ENCODE measurements at regions not wholly inside any gene's neighbourhood (a gene's known extent, or its start where the extent isn't known, plus 50 kb on each side); places are given as distances from the start of the nearest gene placed in this dataset.
"Not testable (repeated sequence)": the region's sequence is repeated elsewhere in the genome, so short reads cannot be mapped to it uniquely, and the experiment has no call there.

DNA sequence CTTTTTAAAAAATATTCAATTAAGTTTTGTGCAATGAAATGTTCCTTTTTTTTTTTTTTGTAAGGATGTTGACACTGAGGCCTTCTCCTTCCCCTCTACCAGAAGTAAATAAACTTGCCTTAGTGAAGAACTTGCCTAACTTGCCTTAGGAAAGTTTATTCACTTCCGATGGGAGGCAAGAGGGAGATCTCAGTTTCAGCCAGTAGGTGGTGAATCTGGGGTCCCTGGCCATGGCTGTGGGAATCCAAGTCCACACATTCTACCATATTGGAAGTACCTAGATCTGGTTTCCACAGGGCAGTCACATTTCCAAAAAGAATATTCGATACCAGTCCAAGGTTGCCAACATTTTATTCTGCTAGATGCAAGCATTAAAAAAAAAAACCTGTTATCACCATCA is 270.9 kb downstream of the CCSER2 start:
- TF ChIP-seq, protein P1, sequence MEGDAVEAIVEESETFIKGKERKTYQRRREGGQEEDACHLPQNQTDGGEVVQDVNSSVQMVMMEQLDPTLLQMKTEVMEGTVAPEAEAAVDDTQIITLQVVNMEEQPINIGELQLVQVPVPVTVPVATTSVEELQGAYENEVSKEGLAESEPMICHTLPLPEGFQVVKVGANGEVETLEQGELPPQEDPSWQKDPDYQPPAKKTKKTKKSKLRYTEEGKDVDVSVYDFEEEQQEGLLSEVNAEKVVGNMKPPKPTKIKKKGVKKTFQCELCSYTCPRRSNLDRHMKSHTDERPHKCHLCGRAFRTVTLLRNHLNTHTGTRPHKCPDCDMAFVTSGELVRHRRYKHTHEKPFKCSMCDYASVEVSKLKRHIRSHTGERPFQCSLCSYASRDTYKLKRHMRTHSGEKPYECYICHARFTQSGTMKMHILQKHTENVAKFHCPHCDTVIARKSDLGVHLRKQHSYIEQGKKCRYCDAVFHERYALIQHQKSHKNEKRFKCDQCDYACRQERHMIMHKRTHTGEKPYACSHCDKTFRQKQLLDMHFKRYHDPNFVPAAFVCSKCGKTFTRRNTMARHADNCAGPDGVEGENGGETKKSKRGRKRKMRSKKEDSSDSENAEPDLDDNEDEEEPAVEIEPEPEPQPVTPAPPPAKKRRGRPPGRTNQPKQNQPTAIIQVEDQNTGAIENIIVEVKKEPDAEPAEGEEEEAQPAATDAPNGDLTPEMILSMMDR (IDR thresholded peaks at IDR 0.05; ENCODE audit: low read depth, low read length) = no peak
- TF ChIP-seq, protein P2, sequence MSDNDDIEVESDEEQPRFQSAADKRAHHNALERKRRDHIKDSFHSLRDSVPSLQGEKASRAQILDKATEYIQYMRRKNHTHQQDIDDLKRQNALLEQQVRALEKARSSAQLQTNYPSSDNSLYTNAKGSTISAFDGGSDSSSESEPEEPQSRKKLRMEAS (IDR thresholded peaks at IDR 0.05; ENCODE audit: low read depth, low read length) = no peak
- TF ChIP-seq MYC (IDR thresholded peaks at IDR 0.05; ENCODE audit: low read depth, low read length) = no peak
- TF ChIP-seq POLR2A (IDR thresholded peaks at IDR 0.05; ENCODE audit: extremely low read depth, insufficient read length) = no peak
- no peak overlapping the region for H3K4me3 ChIP-seq (ENCODE audit: low read depth, low read length)
- no peak for DNase-seq (ENCODE audit: low read depth)

DNA sequence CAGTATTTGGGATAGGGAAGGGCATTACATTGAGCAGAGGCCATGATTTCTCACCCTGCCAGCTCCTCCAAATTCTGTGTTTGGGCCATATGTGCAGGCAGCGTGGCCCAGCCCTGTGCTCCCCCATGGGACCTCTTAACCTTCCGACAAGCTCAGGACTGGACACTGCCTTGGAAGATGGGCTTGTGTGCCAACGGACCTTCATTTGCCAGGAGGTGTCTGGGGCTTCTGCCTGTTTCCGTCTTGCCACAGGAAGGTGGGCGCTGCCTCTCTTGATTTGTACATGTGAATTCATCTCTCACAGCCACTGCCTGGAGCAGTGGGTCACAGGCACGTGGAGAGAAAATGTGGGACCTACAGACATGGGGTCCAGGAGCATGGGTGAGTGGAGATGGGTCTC is 272.6 kb downstream of the CCSER2 start:
- no peak for DNase-seq (ENCODE audit: low read depth)
- no peak overlapping the region for H3K4me3 ChIP-seq (ENCODE audit: low read depth, low read length)
- TF ChIP-seq POLR2A (IDR thresholded peaks at IDR 0.05; ENCODE audit: extremely low read depth, insufficient read length) (no peak), MYC (IDR thresholded peaks at IDR 0.05; ENCODE audit: low read depth, low read length) (no peak)
- TF ChIP-seq, protein P1 (IDR thresholded peaks at IDR 0.05; ENCODE audit: low read depth, low read length) = no peak
- TF ChIP-seq, protein P2 (IDR thresholded peaks at IDR 0.05; ENCODE audit: low read depth, low read length) = no peak

DNA sequence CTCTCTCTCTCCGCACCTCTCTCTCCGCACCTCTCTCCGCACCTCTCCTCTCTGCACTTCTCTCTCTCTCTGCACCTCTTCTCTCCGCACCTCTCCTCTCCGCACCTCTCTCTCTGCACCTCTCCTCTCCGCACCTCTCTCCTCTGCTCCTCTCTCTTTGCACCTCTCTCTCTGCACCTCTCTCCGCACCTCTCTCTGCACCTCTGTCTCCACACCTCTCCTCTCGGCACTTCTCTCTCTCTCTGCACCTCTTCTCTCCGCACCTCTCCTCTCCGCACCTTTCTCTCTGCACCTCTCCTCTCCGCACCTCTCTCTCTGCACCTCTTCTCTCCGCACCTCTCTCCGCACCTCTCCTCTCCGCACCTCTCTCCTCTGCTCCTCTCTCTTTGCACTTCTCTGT is 274.2 kb downstream of the CCSER2 start:
- not testable (repeated sequence) for H3K4me3 ChIP-seq (ENCODE audit: low read depth, low read length); DNase-seq (ENCODE audit: low read depth)

DNA sequence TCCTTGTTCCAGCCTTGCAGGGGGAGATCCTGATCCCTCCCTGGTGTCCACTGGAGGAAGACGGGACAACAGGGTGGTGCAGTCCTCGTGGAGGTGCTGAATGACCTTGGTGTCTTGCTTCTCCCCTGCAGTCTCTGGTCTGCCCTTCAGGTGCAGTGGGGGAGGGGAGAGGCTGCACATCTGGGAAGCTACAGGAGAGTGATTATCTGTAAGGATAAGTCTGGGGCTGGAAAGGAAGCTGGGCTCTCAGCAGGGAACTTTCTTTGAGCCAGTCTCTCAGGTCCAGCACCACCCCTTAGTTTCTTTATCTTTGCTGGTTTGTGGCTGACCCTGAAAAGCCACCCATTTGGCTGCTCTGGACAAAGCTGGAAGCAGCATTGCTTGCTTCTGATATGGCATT is 275.6 kb downstream of the CCSER2 start:
- H3K4me3 ChIP-seq (ENCODE audit: low read depth, low read length) = no peak overlapping the region
- no peak for DNase-seq (ENCODE audit: low read depth)
- TF ChIP-seq MYC (IDR thresholded peaks at IDR 0.05; ENCODE audit: low read depth, low read length) (no peak), POLR2A (IDR thresholded peaks at IDR 0.05; ENCODE audit: extremely low read depth, insufficient read length) (no peak)
- TF ChIP-seq, protein P2 (IDR thresholded peaks at IDR 0.05; ENCODE audit: low read depth, low read length) = no peak
- TF ChIP-seq, protein P1 (IDR thresholded peaks at IDR 0.05; ENCODE audit: low read depth, low read length) = no peak

DNA sequence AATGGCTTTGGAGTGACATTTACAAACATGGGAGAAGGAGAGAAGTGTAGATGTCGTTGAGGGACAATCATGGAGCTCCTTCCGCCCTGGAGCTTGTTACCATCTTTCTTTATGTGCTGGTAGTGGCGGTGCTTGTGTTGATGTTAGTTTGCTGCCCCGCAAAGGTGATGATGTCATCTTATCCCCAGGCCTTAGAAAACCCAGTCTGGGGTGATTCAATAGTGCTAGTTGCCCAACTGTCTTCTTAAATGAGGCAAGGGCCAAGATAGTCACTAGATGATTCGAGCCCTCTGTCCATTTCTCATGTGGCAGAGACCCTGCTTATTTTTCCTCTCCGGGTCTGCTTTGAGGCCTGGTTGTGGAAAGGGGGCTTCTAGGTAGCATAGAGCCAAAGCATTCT is 277.4 kb downstream of the CCSER2 start:
- DNase-seq (ENCODE audit: low read depth) = peak; percentile 16
- no peak for TF ChIP-seq POLR2A (IDR thresholded peaks at IDR 0.05; ENCODE audit: extremely low read depth, insufficient read length)
- no peak for TF ChIP-seq MYC (IDR thresholded peaks at IDR 0.05; ENCODE audit: low read depth, low read length)
- TF ChIP-seq, protein P1 (IDR thresholded peaks at IDR 0.05; ENCODE audit: low read depth, low read length) = no peak
- TF ChIP-seq, protein P2 (IDR thresholded peaks at IDR 0.05; ENCODE audit: low read depth, low read length) = no peak
- H3K4me3 ChIP-seq (ENCODE audit: low read depth, low read length) = no peak overlapping the region

DNA sequence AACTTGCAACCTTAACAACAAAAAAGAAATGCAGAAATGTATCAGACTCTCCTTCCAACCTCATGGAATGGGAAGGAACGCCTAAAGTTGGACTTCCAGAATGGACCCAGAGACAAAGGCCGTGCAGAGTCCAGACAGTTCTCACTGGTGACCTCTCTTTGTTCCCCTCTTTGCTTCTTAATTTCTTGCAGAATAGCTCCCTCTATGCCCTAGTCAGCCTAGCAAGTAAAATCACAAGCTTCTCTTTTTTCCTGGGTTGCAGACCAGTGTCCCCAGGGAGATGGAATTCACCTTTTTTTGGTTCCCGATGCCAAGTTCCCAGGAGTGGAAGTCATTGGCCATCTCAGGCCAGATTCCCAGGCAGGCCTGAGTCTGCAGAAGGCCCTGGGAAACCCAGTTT is 278.0 kb downstream of the CCSER2 start:
- H3K4me3 ChIP-seq (ENCODE audit: low read depth, low read length) = no peak overlapping the region
- TF ChIP-seq, protein P1 (IDR thresholded peaks at IDR 0.05; ENCODE audit: low read depth, low read length) = no peak
- TF ChIP-seq MYC (IDR thresholded peaks at IDR 0.05; ENCODE audit: low read depth, low read length) = no peak
- TF ChIP-seq, protein P2 (IDR thresholded peaks at IDR 0.05; ENCODE audit: low read depth, low read length) = no peak
- no peak for DNase-seq (ENCODE audit: low read depth)
